Smooth muscle cell (in vitro differentiated cells): ENCODE measurements at regions not wholly inside any gene's neighbourhood (a gene's known extent, or its start where the extent isn't known, plus 50 kb on each side); places are given as distances from the start of the nearest gene placed in this dataset.
"Not testable (repeated sequence)": the region's sequence is repeated elsewhere in the genome, so short reads cannot be mapped to it uniquely, and the experiment has no call there.

Experiments
- DNase-seq: peaks from one replicate; lab custom pipeline; 2025; ENCODE audit not compliant: unreplicated experiment; lab: John Stamatoyannopoulos, UW
- H2AFZ ChIP-seq: fragments of 200-600 bp; sonication (generic); 2 replicates; pipeline ENCODE4 v1.6.0; 2016; ENCODE audit warnings: antibody characterized with exemption, low read depth, mild to moderate bottlenecking
- H3F3A ChIP-seq: fragments of 200-600 bp; sonication (generic); 2 replicates; pipeline ENCODE4 v1.6.0; 2017; ENCODE audit warnings: antibody characterized with exemption, low read depth
- H3K27ac ChIP-seq: fragments of 200-600 bp; sonication (generic); 2 replicates; pipeline ENCODE4 v1.5.1; 2016; ENCODE audit warnings: low read depth, mild to moderate bottlenecking
- H3K27me3 ChIP-seq: fragments of 200-600 bp; sonication (generic); 2 replicates; pipeline ENCODE4 v1.6.1; 2016; ENCODE audit warnings: low read depth, mild to moderate bottlenecking
- H3K36me3 ChIP-seq: fragments of 200-600 bp; sonication (generic); 2 replicates; pipeline ENCODE4 v1.5.1; 2016; ENCODE audit warnings: low read depth
- H3K4me1 ChIP-seq: fragments of 200-600 bp; sonication (generic); 2 replicates; pipeline ENCODE4 v1.5.1; 2016; ENCODE audit warnings: low read depth
- H3K4me2 ChIP-seq: fragments of 200-600 bp; sonication (generic); 2 replicates; pipeline ENCODE4 v1.6.0; 2016; ENCODE audit warnings: mild to moderate bottlenecking
- H3K4me3 ChIP-seq: fragments of 200-600 bp; sonication (generic); 2 replicates; pipeline ENCODE4 v1.5.1; 2016; ENCODE audit warnings: mild to moderate bottlenecking
- H3K79me2 ChIP-seq: fragments of 200-600 bp; sonication (generic); 2 replicates; pipeline ENCODE4 v1.6.0; 2016; ENCODE audit warnings: low read depth, mild to moderate bottlenecking
- H3K9ac ChIP-seq: fragments of 200-600 bp; sonication (generic); 2 replicates; pipeline ENCODE4 v1.6.0; 2016; ENCODE audit warnings: low read depth
- H3K9me3 ChIP-seq: fragments of 200-600 bp; sonication (generic); replicated peaks from 2 replicates; pipeline ENCODE4 v1.5.1; 2016; ENCODE audit warnings: low read depth
- H4K20me1 ChIP-seq: fragments of 200-600 bp; sonication (generic); 2 replicates; pipeline ENCODE4 v1.6.0; 2016; ENCODE audit warnings: low read depth
- WGBS: methylation state at CpG from one replicate; pipeline ENCODE4 v1.1.7; 2016; ENCODE audit warnings: low lambda C conversion rate; 5-methylcytosine and 5-hydroxymethylcytosine counted together
- TF ChIP-seq, protein P1 (sequence below): fragments of 200-600 bp; sonication (generic); IDR thresholded peaks from 2 replicates; pipeline ENCODE4 v1.5.1; 2017; ENCODE audit warnings: borderline replicate concordance, mild to moderate bottlenecking, antibody characterized with exemption; ENCODE audit not compliant: insufficient read depth, poor library complexity, severe bottlenecking

DNA sequence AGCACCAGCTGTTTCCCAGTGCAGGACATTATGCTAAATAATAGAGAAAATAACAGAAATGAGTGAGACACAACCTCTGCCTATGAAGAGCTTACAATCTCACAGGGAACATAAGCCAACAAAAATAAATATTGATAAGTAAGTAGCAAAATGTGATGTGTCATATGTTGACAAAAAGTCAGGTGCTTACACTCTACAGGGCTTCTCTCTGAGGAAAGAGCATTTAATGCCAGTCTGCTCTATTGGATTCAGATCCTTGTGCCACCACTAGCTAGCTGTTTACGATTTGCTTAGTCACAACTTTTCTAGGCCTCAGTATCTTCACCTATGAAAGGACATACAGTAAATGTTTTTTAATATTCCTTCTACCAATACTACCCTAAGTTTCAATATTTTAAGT, 500.9 kb upstream of the NAALADL2 start:
- no peaks in the 10 kb centered on the region for H4K20me1 ChIP-seq

DNA sequence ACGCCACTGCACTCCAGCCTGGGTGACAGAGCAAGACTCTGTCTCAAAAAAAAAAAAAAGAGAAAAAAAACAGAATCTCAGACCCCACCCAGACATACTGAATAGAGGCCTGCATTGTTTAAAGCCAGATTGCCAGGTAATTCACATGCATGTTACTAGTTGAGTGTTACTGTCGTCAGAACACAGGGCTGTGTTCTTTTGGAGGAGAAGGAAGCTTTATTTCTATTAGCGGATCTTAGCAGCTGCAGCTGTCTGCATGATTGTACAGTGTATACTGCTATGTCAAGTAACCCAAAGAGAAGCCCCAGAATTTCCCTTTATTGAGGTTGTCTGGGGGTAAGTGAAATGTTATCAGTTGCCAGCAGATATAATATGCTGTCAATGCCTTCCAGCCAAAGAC, 496.6 kb upstream of the NAALADL2 start:
- DNase-seq: no peak
- H3K79me2 ChIP-seq: no peaks in the 10 kb centered on the region
- no peaks in the 10 kb centered on the region for H3K36me3 ChIP-seq
- H3K9ac ChIP-seq: no peak overlapping the region
- no peaks in the 10 kb centered on the region for H4K20me1 ChIP-seq
- H3F3A ChIP-seq: no peaks in the 10 kb centered on the region
- H3K27me3 ChIP-seq: no peaks in the 10 kb centered on the region
- no peak overlapping the region for H3K27ac ChIP-seq
- no peak overlapping the region for H3K4me3 ChIP-seq
- TF ChIP-seq, protein P1, sequence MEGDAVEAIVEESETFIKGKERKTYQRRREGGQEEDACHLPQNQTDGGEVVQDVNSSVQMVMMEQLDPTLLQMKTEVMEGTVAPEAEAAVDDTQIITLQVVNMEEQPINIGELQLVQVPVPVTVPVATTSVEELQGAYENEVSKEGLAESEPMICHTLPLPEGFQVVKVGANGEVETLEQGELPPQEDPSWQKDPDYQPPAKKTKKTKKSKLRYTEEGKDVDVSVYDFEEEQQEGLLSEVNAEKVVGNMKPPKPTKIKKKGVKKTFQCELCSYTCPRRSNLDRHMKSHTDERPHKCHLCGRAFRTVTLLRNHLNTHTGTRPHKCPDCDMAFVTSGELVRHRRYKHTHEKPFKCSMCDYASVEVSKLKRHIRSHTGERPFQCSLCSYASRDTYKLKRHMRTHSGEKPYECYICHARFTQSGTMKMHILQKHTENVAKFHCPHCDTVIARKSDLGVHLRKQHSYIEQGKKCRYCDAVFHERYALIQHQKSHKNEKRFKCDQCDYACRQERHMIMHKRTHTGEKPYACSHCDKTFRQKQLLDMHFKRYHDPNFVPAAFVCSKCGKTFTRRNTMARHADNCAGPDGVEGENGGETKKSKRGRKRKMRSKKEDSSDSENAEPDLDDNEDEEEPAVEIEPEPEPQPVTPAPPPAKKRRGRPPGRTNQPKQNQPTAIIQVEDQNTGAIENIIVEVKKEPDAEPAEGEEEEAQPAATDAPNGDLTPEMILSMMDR: no peak
- no peak overlapping the region for H3K4me2 ChIP-seq
- no peak overlapping the region for H2AFZ ChIP-seq
- H3K4me1 ChIP-seq: no peaks in the 10 kb centered on the region
- 74% methylated on average over 3 of the region's 3 CpGs for WGBS
- H3K9me3 ChIP-seq: no peaks in the 10 kb centered on the region

More for the DNA sequence above, 500.9 kb upstream of the NAALADL2 start:
- 94% methylated on average over 1 of the region's 1 CpG for WGBS
- no peak overlapping the region for H3K4me3 ChIP-seq
- no peaks in the 10 kb centered on the region for H3F3A ChIP-seq
- no peaks in the 10 kb centered on the region for H3K36me3 ChIP-seq
- H3K9ac ChIP-seq: no peak overlapping the region
- DNase-seq: no peak
- H3K27ac ChIP-seq: no peak overlapping the region
- H3K27me3 ChIP-seq: no peaks in the 10 kb centered on the region
- H3K4me1 ChIP-seq: no peaks in the 10 kb centered on the region
- TF ChIP-seq, protein P1: no peak
- H3K79me2 ChIP-seq: no peaks in the 10 kb centered on the region
- no peak overlapping the region for H2AFZ ChIP-seq
- no peaks in the 10 kb centered on the region for H3K9me3 ChIP-seq
- H3K4me2 ChIP-seq: no peak overlapping the region

DNA sequence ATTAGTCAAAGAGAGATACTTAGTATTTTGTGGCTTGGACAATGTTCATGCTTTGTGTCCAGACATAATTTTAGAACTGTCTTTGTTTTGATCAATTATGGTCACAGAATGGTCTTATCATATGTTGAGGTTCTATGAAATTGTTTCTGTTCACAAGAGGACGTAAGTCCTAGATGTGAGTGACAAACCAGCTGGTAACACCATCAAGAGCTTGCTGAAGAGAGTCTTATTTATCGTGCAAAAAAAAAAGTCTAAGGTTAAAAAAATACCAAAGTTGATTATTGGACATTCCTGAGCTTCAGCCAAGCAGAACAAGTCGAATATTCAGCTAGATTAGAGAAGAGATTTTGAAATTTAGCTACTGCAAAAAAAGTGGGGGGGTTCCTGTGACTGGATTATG, 495.9 kb upstream of the NAALADL2 start:
- Histone ChIP-seq H3K4me1 (no peaks in the 10 kb centered on the region), H4K20me1 (no peaks in the 10 kb centered on the region), H3K4me3 (no peak overlapping the region), H3K27me3 (no peaks in the 10 kb centered on the region), H3F3A (no peaks in the 10 kb centered on the region), H3K27ac (no peak overlapping the region), H2AFZ (no peak overlapping the region), H3K79me2 (no peaks in the 10 kb centered on the region), H3K36me3 (no peaks in the 10 kb centered on the region), H3K9me3 (no peaks in the 10 kb centered on the region), H3K4me2 (no peak overlapping the region), H3K9ac (no peak overlapping the region)
- no peak for DNase-seq
- TF ChIP-seq, protein P1: no peak
- WGBS: 31% methylated on average over 3 of the region's 3 CpGs

DNA sequence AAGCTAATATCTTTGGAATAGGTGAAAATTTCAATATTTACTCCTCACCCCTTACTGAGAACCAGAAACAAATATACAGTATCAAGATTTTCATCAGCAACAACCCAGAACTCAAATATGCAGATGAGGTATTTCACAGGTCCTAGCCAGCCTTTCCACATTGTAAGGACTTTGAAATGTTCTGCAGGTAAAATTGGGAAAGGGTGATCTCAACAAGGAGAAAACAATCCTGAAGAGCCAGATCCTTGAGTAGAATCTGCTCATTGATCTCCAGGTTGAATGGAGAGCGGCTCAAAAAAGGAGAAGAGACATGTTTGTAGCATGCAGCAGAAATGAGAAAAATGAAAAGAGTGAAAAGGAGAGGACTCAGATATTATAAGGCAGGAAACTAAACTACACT, 493.3 kb upstream of the NAALADL2 start:
- Histone ChIP-seq H3K4me1 (no peaks in the 10 kb centered on the region), H3K9ac (no peak overlapping the region), H3K79me2 (no peaks in the 10 kb centered on the region), H3K9me3 (no peaks in the 10 kb centered on the region), H3F3A (no peaks in the 10 kb centered on the region), H2AFZ (no peak overlapping the region), H3K4me2 (no peak overlapping the region), H3K36me3 (no peaks in the 10 kb centered on the region), H4K20me1 (no peaks in the 10 kb centered on the region), H3K27ac (no peak overlapping the region), H3K4me3 (no peak overlapping the region), H3K27me3 (no peaks in the 10 kb centered on the region)
- 88% methylated on average over 1 of the region's 1 CpG for WGBS
- DNase-seq: no peak
- TF ChIP-seq, protein P1: no peak

DNA sequence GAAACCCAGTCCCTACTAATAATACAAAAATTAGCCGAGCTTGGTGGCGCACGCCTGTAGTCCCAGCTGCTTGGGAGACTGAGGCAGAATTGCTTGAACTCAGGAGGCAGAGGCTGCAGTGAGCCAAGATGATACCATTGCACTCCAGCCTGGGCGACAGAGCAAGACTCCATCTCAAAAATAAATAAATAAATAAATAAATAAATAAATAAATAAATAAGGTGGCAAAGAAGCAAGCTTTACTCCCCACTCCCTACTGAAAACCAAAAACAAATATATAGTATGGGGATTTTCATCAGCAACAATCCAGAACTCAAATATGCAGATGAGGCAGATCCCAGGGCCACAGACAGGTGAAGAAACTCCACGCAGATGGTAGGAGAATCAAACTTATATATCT, 492.2 kb upstream of the NAALADL2 start:
- H4K20me1 ChIP-seq, H3K9ac ChIP-seq, H3K4me1 ChIP-seq, H3K4me3 ChIP-seq, H3K4me2 ChIP-seq, H3K36me3 ChIP-seq, H3K9me3 ChIP-seq, DNase-seq, H3K27me3 ChIP-seq, H3K79me2 ChIP-seq, H2AFZ ChIP-seq, H3K27ac ChIP-seq, H3F3A ChIP-seq: not testable (repeated sequence)
- WGBS: 78% methylated on average over 5 of the region's 5 CpGs
